CD4-positive, alpha-beta T cell treated with Interleukin-6 for 4 hours (primary cell): ENCODE measurements at regions not wholly inside any gene's neighbourhood (a gene's known extent, or its start where the extent isn't known, plus 50 kb on each side); places are given as distances from the start of the nearest gene placed in this dataset.

Experiments used
- DNase-seq: peaks from one replicate; pipeline ENCODE4 v3.0.0-alpha.2; 2020; ENCODE audit warnings: mixed read lengths

DNA sequence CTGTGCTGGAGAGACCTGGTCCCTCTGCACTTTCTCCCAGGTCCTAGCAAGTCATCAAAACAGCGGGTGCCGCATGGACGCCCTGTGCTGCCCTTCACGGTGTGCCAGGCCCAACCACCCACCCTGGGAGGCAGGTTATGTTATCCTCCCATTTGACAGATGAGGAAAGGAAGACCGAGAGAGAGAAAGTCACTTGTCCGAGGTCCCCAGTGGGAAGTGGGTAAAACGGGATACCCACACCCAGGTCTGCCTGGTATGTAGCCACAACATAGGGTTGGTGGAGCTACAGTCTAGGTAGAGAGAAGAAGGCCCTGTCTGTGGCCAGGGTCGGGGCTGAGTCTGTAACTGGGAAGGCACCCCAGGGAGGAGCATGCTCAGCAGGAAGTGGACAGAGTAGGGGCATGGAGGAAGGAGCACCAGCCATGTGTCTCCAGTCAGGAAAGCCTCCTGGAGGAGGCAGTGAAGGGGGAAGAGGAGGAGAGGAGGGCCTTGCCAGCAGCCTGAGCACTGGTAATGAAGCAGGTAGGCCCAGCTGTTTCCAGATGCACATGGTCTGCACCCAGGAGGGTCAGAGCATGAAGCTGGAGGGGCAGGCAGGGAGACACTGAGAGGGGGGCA is 98.4 kb downstream of the ZFP36L2 start:
- no peak for DNase-seq

DNA sequence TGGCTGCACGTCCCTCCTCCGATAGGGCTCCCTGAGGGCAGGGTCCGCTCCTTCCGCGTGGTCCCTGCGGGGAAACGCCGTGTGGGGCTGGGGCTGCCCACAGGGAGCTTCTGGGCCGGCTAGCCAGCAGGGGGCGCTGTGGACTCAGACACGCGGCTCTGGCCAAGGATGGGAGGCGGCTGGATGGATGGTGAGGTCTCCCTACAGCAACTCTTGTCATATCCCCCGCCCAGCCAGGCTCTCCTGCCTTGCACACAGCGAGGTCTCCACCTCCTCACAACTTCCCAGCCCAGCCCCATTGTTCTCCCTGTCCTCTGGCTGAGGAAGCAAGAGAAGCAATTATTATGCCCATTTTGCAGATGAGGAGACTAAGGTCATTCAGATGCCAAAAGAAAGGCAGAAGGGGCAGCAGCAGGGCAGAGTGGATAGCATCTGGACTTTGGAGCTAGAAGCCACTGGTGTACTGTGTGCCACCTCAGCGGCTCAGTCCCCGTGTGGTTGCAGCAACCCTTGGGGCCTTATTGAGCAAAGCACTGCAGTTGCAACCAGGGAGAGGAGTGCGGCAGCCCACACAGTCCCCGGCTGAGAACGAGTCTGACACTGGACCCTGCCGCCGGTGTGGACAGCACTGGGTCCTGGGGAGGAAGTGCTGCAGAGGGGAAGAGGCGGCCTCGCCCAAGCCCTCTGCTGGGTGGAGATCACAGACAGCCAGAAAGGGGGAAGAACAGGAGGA is 99.0 kb downstream of the ZFP36L2 start:
- peak; percentile 93 for DNase-seq

DNA sequence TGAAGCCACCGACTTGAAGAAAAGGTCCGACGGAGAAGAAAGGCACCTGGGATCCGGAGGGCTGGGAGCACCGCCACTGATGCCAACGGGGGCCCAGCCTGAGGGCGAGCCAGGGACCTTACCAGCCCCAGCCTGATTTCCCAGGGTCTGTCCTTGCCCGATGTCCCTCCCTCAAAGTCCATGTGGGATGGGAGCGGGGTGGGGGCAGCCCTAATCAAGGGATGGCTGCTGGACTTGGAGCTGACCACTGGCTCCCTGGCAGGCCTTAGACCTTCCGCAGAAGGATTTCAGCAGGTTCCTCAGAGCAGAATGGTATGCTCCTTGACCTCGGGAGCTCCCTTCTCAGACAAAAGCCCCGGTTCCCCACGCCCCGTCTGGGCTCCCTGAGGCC is 99.6 kb downstream of the ZFP36L2 start:
- DNase-seq = no peak

DNA sequence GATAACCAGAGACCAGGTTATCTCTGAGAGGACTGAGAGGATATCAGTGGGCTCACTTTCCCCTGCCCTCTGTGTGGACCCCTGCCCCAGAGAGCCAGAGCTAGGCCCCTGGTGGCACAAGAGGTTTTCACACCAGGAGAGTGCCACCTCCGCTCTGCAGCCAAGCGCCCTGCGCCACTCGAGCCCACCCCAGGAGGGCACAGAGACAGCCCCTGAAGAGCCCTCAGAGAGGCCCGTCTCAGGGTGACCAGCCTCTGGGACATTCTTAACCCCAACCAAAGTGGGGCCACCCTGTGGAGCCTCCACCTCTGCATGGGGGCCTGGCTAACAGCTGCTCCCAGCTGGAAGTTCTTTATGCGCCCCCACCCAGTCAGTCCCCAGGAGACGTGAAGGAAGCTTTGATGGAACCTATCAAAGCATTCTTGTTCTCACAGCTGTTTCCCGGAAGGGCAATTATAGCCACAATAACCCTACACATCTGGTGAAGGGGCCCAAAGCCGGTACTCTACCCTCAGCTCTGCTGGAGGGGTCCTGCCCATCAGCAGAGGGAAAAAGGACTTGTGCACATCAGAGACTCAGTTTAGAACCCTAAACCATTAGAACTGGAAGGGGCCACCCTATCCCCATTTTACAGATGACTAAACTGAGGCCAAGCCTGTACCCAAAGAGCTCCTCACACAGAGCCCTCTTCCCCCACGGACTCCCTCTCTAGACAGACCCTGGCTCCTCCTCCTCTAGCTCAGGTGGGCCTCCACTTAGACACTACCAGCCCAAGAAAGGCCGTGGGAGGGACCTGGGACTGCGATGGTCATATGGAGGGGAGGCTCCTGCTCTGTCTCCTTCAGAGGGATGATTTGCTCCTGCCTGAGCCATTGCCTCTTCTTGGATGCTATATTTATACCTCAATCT is 101.1 kb downstream of the ZFP36L2 start:
- no peak for DNase-seq

DNA sequence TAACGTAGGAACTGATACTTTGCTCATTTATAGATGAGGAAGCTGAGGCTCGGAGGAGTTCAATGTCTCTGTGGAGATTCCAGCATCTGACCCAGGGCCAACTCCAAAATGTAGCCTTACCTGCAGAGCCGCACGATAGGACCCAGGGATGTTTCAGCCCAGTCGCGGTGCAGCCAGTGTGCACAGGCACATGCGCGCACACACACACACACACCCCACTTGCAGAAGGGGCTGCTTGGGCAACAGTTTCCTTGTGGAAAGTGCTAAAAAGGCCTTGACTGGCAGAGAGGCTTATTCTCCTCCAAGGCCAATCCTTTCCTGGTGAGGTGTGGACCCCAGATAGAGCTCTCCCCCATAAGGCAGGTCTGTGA is 101.7 kb downstream of the ZFP36L2 start:
- no peak for DNase-seq

DNA sequence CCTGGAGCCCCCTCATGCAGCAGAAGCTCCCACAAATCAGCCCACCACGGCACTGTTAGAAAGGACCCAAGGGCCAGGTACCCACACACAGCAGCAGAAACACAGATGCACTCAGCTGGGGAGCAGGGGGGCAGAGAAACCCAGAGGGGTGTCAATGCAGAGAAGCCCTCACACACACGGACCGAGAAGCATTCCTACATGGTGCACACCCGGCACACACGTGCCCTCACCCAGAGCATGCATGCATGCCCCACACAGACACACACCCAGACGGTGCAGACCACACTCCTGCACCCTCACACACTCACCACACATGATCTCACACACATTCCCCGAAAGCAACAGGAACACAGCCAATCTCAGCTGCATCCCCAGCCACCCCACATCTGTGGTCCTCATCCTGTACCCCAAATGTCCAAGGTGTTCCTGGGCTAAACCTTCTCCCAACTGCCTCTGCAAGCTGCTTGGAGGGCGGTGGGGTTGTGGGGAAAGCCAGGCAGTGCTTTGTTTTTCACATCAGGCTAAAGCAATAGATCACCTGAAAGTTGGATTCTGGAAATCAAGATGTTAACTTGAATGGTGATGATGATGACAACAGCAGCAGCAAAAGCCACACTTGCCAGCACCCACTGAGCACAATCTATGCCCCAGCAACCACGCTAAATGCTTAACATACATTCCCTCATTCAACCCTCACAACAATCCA is 102.3 kb downstream of the ZFP36L2 start:
- DNase-seq = no peak

DNA sequence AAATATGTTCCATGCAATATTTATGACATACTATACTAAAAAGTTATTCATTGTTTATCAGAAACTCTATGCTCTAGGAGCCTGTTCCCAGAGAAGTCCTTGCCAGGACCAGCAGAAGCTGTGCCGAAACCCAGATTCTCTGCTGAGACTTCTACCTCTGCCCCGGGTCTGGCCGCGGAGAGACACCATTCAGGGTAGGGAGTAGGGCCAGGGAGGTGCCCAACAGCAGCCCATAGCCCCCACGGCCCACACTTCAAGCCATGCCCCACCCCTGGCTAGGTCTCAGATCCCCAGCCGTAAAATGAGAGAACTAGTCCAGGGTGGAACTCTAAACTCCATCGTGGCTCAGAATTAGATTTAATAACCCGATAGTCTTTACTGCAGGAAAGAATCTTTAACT is 102.9 kb downstream of the ZFP36L2 start:
- no peak for DNase-seq

DNA sequence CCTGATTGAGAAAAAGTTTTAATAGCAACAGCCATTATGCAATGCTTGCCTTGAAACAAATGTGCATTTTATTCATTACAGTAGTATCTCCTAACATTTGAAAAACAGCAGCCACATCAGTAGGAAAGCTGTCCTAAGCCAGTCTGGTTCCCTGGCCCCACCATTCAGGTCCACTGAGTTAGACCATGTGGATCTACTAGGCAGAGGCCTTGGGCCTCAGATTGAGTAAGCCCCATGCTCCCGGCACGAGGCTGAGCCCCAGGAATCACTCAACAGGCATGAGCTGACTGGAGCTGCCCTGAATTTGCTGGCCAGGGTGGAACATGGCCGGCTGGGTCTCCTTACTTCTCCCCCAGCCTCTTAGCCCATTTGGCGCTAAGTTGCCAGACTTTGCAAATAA is 103.4 kb downstream of the ZFP36L2 start:
- no peak for DNase-seq

DNA sequence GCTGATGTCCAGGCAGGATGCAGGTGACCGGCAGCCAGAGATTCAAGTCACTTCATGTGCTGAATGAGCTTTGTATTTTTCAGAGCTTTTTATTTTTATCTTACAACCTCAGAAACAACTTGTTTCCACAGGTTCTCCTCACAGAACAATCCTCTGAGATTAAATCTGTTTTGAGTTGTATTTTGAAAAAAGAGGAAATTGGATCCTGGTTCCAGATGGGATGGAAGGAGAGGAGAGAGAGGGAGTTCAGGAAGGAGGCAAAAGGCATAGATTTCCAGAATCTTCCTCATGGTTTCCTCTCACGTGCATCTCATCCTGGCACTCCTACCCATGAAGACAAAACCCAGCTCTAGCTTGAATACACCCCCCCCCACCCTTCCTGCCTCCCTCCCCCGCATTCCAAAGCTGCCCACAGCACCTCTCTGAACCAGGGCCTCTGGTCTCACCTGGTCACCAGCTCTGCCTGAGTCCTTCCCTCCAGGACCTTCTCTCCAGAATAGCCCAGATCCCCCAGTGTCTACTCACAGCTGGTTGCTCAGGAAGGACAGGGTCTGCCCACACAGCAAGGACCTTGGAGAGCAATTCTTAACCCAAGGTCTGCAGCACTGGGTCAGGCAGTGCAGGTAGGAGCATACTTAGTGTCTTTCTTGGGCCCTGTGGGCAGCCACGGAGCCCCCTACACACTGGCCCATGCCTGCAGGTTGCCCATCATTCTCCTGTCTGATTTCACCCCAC is 104.7 kb downstream of the ZFP36L2 start:
- no peak for DNase-seq

DNA sequence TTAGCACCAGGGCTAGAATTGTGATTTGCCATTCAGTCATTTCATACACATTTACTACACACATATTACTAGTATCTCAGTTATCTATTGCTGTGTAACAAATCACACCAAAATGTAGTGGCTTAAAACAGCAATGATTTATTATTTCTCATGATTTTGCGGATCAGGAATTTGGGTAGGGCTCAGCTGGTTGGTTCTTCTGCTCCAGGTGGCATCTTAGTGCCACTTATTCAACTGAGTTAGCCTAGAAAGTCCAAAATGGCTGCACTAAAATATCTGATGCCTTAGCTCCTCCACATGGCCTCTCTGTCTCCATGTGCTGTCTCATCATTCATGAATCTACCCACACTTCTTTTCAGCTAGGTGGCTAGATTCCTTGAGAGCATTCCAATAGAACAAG is 107.1 kb downstream of the ZFP36L2 start:
- no peak for DNase-seq

DNA sequence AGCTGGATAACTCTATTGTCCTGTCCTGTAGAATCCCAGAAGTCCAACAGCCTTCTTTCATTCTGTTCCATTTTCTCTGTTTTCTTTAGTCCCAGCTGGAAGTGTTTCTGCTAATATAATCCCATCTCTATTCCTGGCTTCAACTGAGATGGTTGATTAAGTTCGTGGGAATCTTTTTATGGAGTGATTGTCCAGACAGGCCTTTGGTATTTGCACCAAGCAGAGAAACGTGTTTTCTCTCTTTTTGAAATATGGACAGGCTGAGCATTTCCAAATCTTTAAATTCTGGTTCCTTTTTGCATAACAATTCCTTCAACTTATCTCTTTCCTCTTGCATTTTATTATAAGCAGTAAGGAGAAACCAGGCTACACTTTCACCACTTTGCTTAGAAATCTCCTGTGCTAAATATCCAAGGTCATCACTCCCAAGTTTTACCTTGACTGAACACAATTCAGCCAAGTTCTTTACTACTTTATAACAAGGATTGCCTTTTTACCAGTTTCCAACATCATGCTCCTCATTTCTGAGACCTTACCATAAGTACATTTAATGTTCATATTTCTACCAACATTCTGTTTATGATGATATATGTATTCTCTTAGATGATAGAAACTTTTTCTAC is 108.8 kb downstream of the ZFP36L2 start:
- DNase-seq = no peak

DNA sequence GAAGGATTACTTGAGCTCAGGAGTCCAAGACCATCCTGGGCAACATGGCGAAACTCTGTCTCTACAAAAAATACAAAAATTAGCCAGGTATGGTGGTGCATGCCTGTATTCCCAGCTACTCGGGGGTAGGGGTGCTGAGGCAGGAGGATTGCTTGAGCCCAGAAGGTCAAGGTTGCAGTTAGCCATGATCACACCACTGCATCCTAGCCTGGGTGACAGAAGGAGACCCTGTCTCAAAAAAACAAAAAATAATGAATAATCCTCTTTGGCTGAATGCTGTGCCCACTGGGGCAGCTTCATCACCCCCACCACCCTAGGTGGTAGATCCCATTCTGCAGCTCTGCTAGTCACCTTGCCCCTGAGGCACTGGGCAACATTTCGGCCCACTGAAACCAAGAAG is 109.4 kb downstream of the ZFP36L2 start:
- DNase-seq = no peak

DNA sequence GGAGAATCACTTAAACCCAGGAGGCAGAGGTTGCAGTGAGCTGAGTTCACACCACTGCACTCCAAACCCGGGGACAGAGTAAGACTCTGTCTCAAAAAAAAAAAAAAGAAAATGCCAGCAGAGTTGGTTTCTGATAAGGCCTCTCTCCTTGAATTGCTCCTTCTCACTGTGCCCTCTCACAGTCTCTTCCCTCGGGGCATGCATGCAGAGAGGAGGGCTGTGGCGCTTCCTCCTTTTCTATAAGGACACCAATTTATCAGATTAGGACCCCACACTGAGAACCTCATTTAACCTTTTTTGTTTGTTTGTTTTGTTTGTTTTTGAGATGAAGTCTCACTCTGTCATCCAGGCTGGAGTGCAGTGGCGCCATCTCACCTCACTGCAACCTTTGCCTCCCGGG is 110.5 kb downstream of the ZFP36L2 start:
- DNase-seq = no peak

DNA sequence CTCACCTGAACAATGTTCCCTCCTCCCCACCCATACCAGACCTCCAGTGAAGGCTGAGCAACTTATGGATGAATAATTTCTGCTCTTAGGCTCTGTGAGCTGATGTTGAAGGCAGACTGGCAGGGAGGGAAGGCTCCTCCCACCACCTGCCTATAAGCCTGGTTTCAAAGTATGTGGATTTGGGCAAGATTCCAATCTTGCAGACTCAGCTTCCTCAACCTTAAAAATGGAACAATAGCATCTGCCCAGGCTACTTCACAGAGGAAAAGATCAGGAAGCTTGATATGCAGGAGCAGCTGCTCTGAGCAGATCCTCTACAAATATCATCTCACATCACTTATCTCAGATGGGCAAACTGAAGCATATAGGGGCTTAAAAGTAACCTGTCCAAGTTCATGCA is 112.2 kb downstream of the ZFP36L2 start:
- DNase-seq = no peak

DNA sequence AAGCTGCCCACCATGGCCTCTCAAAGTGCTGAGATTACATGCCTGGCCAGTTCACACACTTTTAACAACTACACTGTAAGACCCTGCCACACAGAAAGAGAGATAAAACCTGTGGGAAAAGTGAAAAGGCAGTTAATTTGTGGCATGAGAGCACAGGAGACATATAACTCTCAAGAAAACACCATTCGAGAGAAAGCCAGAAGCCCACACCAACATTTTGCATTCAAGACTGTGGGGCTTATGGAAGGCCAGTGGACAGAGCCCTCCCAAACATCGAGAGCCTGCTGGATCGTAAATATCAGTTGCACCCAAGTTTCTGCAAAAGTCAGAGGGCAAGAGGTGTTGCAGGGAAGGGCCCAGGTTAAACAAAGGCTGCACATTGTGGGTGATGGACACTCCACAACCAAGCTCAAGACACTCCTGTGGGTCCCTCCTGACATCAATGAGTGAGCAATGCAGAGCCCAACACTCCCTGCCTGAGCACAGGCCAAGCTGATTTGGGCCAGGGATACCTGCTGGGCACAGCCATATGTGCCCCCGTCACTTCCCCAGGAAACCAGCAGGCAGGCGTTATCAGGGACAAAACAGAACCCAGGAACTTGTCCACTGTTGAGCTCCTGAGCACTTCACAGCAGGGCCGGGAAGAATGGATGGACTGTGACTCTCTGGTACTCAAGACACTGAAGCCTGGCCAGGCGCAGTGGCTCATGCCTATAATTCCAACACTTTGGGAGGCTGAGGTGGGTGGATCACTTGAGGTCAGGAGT is 114.4 kb downstream of the ZFP36L2 start:
- DNase-seq = no peak

DNA sequence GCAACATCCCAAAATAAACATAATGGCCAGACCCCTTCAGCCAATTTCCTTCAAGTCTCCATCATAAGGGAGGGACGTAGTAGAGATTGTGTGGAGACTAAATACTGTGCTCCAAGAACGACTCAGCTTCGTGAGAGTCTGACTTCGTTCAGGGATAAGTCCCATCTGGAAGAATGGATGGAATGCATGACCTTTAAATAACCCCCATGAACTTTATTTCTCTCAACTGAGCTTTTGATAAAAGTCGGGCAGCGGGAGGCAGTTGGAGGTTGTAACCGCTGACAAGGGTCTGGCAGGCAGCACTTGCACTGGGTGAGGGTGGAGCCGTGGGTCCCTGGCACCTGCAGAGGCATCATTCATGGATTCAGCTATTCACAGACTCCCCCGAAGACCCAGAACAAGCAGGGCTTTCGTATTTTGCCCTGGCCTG is 115.9 kb downstream of the ZFP36L2 start:
- DNase-seq = no peak

DNA sequence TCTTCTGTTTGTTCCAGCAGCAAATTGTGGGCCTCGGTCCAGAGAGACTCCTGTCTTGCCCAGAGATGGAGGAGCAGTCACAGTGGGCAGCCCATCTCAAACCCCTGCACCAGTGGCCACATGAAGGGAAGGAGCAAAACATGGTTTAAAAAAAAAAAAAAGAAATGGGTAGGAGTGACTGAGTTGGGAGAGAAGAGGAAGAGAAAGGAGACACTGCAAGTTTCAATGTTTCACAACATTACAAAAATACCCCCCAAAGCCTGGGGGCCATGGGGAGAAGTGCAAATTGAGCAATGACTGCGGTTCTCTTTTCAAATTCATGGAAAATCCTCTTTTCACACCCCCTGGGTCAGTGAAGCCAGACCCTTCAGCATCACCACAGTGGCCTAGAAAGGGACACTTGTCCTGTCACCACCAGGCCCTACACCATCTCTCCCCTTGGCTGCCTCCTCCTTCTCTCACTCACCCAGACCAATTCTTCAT is 117.1 kb downstream of the ZFP36L2 start:
- DNase-seq = no peak

DNA sequence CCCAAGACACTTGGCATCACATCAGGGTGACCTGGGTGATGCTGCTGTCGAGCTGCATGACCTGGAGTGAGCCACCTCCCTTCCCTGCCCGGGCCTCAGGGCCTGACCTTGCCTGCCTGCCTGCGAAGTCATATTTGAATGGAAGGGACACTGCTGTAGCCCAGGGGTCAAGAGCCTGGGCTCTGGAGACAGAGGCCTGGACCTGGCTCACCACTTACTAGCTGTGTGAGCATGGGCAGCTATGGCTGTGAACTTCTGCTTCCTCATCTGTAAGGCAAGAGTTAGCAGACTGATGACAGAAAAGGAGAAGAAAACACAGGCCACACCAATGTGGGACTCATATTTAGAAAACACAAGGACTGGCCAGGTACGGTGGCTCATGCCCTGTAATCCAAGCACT is 118.7 kb downstream of the ZFP36L2 start:
- DNase-seq = no peak

DNA sequence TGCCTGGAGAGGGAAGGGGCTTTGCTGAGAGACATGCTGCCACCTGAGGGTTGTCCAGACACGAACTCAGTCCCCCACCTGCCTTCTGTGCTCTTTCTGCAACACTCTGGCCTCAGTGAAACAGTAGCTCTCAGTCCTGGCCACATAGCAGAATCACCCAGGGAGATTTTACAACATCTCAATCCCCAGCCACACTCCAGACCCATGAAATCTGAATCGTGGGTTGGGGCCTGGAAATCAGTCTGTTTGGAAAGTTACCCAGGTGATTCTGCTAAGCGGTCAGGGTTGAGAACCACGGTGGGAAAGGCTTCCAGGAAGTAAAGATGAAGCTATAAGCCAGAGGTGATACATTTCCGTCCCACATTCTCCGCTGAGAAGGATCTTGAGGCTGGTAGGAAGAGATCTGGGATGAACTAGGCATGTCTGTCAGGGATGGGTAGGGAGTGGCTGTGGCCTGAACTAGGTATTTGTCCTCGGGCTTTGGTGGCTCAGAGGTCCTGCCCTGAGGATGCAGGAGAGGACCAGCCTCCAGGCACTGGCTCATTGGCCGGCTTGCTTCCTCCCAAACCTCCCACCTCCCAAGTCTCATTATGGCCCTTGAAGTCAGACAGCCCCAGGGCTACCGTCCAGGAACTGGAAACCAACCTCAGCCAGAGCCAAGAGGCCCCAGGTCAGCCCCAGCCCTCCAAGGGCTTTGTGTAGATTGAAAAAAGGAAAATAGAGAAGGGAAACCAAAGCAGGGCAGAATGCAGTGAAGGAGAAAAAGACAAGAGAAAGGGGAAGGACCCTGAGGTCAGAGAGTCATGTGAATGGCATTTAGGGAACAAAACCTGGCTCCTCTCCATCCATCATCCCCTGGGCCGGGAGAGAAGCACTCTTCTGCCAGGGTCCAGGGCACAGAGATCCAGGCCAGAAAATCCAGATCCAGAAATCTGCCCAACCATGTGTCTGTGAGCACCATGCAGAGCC is 119.6 kb downstream of the ZFP36L2 start:
- DNase-seq = no peak
